WTC11 (cell line): ENCODE measurements at regions not wholly inside any gene's neighbourhood (a gene's known extent, or its start where the extent isn't known, plus 50 kb on each side); places are given as distances from the start of the nearest gene placed in this dataset.

ENCODE experiments used
- CREM ChIP-seq: sonication (generic); formaldehyde crosslinking; IDR thresholded peaks from 2 replicates; pipeline ENCODE4 v1.8.1; 2022; ENCODE audit warnings: mild to moderate bottlenecking, missing genetic modification reagents, moderate library complexity
- RELA ChIP-seq: sonication (generic); formaldehyde crosslinking; IDR thresholded peaks from 2 replicates; pipeline ENCODE4 v1.8.1; 2022; ENCODE audit warnings: missing genetic modification reagents, mild to moderate bottlenecking, borderline replicate concordance
- TF ChIP-seq, protein P1 (sequence below): sonication (generic); formaldehyde crosslinking; conservative IDR thresholded peaks from 2 replicates; pipeline ENCODE4 v1.8.1; 2022; ENCODE audit warnings: mild to moderate bottlenecking, missing genetic modification reagents
- TF ChIP-seq, protein P2 (sequence below): fragments of 250-450 bp; sonication (Bioruptor Pico); IDR thresholded peaks from 2 replicates; pipeline ENCODE4 v2.1.2; 2022; ENCODE audit warnings: mild to moderate bottlenecking, moderate library complexity
- TF ChIP-seq, protein P3 (sequence below): sonication (generic); formaldehyde crosslinking; IDR thresholded peaks from 2 replicates; pipeline ENCODE4 v1.8.0; 2022; ENCODE audit warnings: mild to moderate bottlenecking, missing genetic modification reagents
- TF ChIP-seq, protein P4 (sequence below): fragments of 200-600 bp; IDR thresholded peaks from 2 replicates; pipeline ENCODE4 v1.8.0; 2022; ENCODE audit warnings: antibody characterized with exemption

DNA sequence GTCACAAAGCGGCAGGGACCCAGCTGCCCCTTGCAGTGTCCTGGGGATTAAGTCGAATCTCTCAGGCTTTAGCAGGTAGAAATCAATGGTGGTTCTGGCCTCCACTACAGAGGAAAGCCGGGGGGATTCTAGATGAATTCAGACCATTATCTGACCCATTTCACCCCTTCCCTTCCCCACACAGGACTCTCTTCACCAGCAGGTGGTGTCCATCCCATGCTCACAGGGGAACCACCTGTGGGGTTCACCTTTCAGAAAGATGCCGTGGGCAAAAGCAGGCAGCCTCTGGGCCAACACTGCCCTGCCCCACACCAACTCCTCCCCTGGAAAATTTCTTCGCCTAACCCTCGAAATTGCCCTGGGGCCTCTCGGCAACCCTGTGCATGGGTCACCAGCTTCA lies 123.8 kb upstream of the GGTLC1 start:
- no peak for TF ChIP-seq RELA (CRISPR knock-in tag)
- TF ChIP-seq, protein P1, sequence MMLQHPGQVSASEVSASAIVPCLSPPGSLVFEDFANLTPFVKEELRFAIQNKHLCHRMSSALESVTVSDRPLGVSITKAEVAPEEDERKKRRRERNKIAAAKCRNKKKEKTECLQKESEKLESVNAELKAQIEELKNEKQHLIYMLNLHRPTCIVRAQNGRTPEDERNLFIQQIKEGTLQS (CRISPR knock-in tag): no peak
- TF ChIP-seq, protein P2, sequence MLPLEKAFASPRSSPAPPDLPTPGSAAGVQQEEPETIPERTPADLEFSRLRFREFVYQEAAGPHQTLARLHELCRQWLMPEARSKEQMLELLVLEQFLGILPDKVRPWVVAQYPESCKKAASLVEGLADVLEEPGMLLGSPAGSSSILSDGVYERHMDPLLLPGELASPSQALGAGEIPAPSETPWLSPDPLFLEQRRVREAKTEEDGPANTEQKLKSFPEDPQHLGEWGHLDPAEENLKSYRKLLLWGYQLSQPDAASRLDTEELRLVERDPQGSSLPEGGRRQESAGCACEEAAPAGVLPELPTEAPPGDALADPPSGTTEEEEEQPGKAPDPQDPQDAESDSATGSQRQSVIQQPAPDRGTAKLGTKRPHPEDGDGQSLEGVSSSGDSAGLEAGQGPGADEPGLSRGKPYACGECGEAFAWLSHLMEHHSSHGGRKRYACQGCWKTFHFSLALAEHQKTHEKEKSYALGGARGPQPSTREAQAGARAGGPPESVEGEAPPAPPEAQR: no peak
- TF ChIP-seq, protein P3, sequence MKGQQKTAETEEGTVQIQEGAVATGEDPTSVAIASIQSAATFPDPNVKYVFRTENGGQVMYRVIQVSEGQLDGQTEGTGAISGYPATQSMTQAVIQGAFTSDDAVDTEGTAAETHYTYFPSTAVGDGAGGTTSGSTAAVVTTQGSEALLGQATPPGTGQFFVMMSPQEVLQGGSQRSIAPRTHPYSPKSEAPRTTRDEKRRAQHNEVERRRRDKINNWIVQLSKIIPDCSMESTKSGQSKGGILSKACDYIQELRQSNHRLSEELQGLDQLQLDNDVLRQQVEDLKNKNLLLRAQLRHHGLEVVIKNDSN (CRISPR knock-in tag): no peak
- no peak for TF ChIP-seq CREM (CRISPR knock-in tag)
- TF ChIP-seq, protein P4, sequence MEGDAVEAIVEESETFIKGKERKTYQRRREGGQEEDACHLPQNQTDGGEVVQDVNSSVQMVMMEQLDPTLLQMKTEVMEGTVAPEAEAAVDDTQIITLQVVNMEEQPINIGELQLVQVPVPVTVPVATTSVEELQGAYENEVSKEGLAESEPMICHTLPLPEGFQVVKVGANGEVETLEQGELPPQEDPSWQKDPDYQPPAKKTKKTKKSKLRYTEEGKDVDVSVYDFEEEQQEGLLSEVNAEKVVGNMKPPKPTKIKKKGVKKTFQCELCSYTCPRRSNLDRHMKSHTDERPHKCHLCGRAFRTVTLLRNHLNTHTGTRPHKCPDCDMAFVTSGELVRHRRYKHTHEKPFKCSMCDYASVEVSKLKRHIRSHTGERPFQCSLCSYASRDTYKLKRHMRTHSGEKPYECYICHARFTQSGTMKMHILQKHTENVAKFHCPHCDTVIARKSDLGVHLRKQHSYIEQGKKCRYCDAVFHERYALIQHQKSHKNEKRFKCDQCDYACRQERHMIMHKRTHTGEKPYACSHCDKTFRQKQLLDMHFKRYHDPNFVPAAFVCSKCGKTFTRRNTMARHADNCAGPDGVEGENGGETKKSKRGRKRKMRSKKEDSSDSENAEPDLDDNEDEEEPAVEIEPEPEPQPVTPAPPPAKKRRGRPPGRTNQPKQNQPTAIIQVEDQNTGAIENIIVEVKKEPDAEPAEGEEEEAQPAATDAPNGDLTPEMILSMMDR: no peak
